Activated B cell treated with CpG ODN at 0.5 μM for 24 hours (primary cell): ENCODE measurements at regions not wholly inside any gene's neighbourhood (a gene's known extent, or its start where the extent isn't known, plus 50 kb on each side); places are given as distances from the start of the nearest gene placed in this dataset.

Experiments used
- ATAC-seq: fragments of 200-7000 bp; cut with Tn5 transposase; one replicate; pipeline ENCODE4 v1.10.0; 2021; ENCODE audit warnings: low read depth, mild to moderate bottlenecking, moderate library complexity
- CTCF ChIA-PET: fragments of 350-600 bp; sonication (Branson Sonifier 250); formaldehyde crosslinking; loops from one replicate; lab custom pipeline; 2021; ENCODE audit warnings: antibody characterized with exemption; lab: Charles Lee
- POLR2A ChIA-PET: fragments of 350-600 bp; sonication (Branson Sonifier 250); formaldehyde crosslinking; loops from one replicate; lab custom pipeline; 2021; ENCODE audit warnings: antibody characterized with exemption; lab: Charles Lee
- DNase-seq: peaks from one replicate; pipeline ENCODE4 v3.0.0; 2022
- H3K27ac Mint-ChIP-seq: one replicate; pipeline ENCODE4 v1.8.0; 2020; ENCODE audit warnings: mixed read lengths
- H3K27me3 Mint-ChIP-seq: one replicate; pipeline ENCODE4 v1.8.0; 2021; ENCODE audit warnings: mixed read lengths
- H3K36me3 Mint-ChIP-seq: one replicate; pipeline ENCODE4 v1.8.0; 2021; ENCODE audit warnings: low read depth, mixed read lengths
- H3K4me1 Mint-ChIP-seq: one replicate; pipeline ENCODE4 v1.8.0; 2021; ENCODE audit warnings: mixed read lengths
- H3K4me3 Mint-ChIP-seq: one replicate; pipeline ENCODE4 v1.8.0; 2020; ENCODE audit warnings: mild to moderate bottlenecking, mixed read lengths
- H3K9me3 Mint-ChIP-seq: one replicate; pipeline ENCODE4 v1.8.0; 2020; ENCODE audit warnings: mixed read lengths
- intact Hi-C: fragments of 100-400 bp; cut with micrococcal nuclease; formaldehyde crosslinking; loops from one replicate; pipeline ENCODE4 v1.15.1; 2024
- TF ChIP-seq, protein P1 (sequence below): fragments of 200-600 bp; IDR thresholded peaks from one replicate; pipeline ENCODE4 v1.8.0; 2022; ENCODE audit warnings: antibody characterized with exemption, mild to moderate bottlenecking

DNA sequence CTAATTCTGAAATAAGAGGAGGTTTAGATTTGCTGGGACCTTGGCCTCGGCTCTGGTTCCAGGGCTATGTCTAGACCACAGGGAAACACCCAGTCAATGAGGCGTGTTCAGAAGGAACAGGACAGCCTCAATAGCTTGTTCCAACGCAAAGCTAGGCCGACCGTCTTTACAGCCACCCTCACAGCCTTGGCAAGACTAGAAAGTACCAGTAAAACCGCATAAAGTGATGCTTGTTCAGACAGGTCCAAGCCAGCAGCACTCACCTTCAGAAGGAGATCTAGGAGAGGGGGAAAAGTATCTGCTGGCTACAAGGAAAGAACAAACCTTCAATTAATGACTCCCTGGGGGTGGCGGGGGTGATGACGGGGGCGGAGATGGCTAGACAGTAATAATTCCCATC lies 50.1 kb upstream of the LMTK2 start:
- CTCF ChIA-PET: no interaction called here
- TF ChIP-seq, protein P1, sequence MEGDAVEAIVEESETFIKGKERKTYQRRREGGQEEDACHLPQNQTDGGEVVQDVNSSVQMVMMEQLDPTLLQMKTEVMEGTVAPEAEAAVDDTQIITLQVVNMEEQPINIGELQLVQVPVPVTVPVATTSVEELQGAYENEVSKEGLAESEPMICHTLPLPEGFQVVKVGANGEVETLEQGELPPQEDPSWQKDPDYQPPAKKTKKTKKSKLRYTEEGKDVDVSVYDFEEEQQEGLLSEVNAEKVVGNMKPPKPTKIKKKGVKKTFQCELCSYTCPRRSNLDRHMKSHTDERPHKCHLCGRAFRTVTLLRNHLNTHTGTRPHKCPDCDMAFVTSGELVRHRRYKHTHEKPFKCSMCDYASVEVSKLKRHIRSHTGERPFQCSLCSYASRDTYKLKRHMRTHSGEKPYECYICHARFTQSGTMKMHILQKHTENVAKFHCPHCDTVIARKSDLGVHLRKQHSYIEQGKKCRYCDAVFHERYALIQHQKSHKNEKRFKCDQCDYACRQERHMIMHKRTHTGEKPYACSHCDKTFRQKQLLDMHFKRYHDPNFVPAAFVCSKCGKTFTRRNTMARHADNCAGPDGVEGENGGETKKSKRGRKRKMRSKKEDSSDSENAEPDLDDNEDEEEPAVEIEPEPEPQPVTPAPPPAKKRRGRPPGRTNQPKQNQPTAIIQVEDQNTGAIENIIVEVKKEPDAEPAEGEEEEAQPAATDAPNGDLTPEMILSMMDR: no peak
- Mint-ChIP-seq H3K9me3 (no peaks in the 10 kb centered on the region), H3K27me3 (peaks cover 9% of the 10 kb centered on the region), H3K27ac (no peak overlapping the region), H3K4me1 (peaks cover 1% of the 10 kb centered on the region), H3K36me3 (no peaks in the 10 kb centered on the region), H3K4me3 (no peak overlapping the region)
- POLR2A ChIA-PET: no interaction called here
- no peak for ATAC-seq
- no peak for DNase-seq
- intact Hi-C loops: no loop called here
